DMS79 (cell line): ENCODE measurements at regions not wholly inside any gene's neighbourhood (a gene's known extent, or its start where the extent isn't known, plus 50 kb on each side); places are given as distances from the start of the nearest gene placed in this dataset.

Experiments
- DNase-seq: peaks from one replicate; lab custom pipeline; 2025; lab: John Stamatoyannopoulos, UW

DNA sequence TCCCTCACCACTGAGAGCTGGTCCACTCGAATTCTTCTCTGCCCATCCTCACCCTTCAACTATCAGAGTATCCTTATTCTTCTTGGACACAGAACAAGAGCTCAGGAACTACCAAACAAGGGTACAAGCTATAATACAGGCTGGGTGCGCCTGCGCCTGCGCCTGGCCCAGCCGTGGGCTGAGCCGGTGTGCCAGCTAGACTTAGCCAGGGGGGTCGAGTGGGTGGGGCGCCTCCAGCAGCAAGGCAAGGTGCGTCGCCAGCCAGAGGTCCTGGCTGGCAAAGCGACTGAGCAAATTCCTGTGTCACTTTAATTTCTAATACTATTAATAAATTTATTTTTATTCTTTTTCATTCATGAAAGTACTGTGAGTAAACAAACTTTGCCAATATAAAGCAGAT is 1072.6 kb upstream of the PIK3C3 start:
- no peak for DNase-seq

DNA sequence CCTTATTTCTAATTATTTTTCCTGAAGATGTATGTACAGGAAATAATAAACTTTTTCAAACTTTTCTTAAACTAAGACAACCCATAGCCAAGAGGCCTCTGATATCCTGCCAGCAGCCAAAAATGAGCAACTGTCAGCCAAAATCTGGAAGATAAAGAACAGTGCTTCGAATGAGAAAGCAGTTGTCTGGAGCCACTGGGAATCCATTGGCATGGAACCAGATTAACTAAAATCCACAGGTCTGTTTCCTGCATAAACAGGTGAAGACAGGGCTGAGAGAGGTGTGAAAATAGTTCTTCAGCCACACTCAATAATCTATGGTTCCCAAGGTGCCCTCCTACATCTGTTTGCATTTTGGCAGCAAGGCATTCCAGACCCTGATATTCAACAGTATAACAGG is 1076.7 kb upstream of the PIK3C3 start:
- no peak for DNase-seq

DNA sequence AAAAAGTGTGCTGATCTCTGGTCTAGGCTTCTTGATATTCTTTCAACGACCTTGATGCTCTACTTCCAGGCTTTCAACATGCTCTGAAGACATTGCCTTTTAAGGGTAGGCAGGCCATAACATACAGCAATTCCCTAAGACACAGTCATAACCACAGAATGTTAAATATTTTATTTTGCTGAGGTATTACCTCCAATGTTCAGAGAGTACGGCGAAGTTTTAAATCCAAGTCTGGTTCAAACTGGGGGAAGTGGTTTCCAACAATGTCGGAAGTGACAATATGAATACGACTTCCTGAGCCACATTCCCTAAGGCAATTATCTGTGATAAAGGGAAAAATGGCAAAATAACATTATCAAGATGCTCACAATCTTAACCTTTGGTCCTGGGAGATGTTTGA is 1077.9 kb upstream of the PIK3C3 start:
- no peak for DNase-seq

DNA sequence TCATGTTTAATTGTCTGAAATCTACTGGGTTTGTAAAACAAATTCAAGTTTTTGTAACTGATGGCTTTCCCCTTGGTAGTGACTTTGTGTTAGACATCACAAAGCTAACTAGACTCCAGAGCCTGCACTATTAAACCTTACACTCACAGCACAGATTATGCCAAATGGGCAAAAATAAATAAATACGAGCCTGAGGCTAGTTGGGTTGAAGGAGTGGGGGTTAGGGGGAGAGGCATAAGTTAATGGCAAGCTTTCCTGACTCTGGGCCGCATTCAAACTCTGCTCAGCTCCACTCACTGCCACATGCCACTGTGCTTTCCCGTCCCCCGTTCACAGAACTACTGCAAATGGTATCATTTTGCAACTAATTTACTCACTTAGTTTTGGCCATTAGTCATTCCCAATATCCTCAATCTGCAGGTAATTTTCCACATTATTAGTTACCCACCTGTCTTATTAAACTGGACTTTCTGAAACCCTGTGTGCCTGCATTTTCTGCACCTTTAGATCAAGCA is 1079.9 kb upstream of the PIK3C3 start:
- DNase-seq = no peak

DNA sequence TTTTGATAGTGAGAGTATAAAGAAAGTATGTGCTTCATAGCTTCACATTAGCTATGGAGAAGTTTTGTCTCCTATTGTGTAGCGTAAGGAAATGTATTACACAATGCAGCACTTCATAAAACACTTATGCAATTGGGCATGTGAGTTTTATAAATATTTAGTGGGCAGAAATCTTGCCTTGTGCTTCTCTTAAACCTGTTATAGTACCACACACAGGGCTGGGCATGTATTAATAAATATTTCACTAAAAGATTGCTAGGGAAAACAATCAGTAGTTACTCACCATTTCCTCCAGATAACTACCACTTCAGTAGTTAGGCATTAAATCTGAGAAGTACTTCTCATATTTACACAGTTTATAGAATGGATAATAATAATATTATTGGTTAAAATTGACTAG is 1080.8 kb upstream of the PIK3C3 start:
- DNase-seq = no peak

DNA sequence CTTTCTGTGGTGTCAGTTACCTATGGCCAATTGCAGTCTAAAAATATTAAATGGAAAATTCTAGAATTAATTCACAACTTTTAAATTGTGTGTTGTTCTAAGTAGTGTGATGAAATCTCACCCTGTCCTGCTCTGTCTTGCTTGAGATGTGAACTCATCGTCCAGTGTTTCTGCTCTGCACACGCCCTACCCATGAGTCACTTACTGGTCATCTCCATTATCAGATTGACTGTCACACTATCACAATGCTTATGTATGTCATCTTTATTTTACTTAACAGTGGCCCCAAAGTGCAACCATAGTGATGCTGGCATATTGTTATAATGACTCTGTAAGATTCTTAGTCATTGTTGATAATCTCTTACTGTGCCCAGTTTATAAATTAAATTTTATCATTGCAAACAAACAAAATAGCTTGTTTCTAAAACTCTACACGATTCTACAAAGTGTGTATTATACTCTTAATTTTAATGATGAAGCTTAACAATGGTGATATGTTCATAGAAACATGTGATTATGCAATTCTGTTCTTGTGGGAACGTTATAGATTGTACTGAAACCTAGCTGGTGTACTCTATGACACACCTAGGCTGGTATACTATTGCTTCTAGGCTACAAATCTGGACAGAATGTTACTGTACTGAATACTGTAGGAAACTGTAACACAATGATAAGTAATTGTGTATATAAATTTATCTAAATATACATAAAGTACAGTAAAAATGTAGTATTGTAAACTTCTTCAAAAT is 1086.8 kb upstream of the PIK3C3 start:
- DNase-seq = no peak

DNA sequence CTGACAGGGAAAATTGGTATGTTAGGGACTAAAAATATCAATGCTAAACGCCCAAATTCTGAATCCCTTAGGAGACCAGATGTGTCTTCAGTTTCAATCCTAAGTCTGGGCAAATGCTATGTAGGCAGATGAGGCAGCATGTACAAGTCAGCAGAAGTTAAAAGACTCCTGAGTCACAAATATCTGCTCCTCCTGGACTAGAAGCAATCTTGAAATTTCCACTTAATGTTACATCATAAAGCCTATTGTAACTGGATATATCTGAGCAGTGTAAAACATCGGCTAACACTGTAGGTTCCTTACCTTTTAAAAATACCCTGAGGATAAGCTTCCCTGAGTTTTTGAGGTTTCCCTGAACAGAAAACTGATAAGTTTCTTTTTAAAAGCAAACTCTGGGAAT is 1087.6 kb upstream of the PIK3C3 start:
- DNase-seq = no peak

DNA sequence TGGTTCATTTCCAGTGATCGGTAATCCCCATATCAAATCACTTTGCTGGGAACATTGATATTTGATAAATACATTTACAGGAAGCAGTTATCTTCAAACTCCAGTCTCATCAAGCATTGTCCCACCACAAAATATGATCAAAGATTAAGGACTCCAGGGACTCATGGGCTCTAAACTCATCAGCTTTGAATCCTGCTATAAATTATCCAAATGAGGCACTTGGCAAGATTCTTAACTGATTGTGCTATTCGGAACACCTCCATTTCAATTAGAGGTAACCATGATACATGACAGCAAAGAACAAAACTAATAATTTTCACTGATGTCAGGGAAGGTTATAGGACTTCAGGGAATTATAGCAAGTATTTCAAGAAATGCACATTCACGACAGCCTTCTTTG is 1088.1 kb upstream of the PIK3C3 start:
- no peak for DNase-seq

DNA sequence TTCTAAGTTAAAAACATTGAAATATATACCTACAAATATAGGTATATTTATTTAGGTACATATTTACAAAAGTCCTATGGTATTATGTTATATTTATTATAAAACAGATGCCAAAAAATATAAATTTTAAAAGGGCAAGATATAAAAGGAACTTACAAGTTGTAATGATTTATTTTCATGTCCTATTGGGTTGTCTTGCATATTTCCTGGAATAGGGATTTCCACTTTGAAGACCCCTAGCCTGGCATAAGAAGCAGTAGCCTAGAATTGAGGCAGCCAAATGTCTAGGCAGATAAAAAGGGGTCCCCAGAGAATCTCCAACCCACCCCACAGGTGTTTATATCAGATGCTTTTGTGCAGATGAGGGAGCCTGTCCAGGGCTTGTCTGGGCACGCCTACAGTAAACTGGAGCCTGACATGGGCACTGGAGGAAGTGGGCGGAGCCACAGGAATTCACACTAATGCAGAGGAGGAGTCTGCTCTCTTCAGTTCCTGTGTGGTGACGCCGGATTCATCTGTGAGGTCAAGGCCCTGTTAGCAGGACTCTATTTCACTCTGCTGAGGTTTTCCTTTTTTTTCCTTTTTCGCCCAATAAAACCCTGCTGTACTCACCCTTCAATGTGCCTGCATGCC is 1088.9 kb upstream of the PIK3C3 start:
- DNase-seq = no peak

DNA sequence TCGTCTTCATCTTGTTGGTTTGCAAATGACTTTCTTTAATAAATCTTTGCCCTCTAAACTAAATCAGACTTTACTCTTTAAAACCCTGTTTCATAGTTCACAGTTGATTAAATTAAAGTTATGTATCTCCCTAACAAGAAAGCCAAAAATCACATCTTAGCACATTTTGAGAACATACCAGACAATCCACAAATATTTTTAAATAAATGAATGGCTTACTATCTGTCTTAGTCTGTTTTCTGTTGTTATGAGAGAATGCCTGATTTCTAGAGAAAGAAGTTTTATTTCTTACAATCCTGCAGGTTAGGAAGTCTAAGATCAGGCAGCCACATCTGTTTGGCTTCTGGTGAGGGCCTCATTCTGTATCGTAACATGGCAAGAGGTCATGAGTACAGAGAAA is 1090.2 kb upstream of the PIK3C3 start:
- no peak for DNase-seq

DNA sequence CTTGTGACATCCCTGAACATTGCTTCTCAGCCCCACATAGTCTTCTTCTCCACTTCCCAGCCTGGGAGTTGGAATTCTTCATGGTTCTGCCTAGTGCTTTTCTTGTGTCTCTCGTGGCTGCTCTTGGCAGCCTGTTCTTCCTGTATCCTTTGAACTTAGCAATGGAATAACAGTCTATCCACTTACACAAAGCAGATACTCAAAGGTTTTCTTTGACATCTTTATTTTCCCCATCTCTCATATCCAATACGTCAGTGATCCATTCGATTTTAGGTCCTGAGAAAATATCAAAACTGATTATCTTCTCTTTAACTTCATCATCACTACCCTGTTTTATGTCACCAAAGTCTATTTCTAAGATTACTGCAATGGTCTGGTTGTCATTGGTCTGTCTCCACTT is 1091.2 kb upstream of the PIK3C3 start:
- DNase-seq = no peak

DNA sequence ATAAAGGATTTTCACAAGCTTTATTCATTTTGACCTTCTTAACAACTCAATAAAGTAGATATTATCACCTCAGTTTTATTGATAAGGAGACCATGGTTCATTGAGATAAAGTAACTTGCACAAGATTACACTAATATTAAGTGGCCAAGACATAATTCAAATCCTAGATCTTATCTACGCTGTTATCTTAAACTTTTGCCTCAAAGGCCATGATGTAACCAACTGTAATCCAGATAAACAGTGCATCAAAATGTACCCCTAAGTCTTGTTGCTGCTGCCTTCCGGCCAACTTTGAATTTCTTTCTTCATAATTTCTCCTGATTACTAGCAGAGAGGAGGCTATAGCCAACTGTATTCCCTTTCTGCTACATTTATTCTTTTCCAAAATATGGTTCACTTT is 1094.8 kb upstream of the PIK3C3 start:
- no peak for DNase-seq

DNA sequence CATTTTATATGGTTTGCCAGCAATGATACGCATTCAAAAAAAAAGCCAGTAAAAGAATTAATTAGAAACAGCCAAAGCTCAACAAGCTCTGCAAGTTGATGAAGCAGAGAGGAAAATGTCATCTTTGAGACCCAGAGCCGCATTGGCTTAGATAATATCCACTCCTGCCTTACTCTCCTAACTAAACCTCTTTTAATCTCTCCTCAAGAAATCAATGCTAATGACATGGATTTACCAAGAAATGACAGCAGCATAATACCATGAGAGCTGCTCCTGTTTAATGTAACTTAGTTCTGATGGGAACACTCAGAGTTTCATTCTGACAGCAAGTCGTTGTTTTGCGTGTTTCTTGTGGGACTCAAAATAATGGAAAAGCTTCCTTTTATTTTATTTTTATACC is 1099.4 kb upstream of the PIK3C3 start:
- no peak for DNase-seq

DNA sequence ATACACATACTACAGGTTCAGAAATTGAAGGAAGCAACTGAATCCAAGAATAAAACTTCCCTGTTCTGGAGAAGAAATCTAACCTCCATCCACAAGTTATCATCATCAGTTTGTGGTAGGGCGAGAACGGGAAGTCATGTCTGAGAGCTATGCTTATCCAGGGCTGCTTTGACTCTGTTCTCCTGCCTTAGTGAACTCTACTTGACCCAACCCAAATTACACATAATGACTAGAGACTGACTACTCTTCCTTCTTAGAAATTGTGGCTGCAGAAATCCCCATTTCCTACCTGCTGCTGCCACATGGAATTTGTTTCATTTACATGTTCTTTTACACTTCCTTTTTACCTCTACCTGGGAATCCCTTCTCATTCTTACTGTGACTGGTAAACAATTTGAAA is 1102.6 kb upstream of the PIK3C3 start:
- DNase-seq = no peak

DNA sequence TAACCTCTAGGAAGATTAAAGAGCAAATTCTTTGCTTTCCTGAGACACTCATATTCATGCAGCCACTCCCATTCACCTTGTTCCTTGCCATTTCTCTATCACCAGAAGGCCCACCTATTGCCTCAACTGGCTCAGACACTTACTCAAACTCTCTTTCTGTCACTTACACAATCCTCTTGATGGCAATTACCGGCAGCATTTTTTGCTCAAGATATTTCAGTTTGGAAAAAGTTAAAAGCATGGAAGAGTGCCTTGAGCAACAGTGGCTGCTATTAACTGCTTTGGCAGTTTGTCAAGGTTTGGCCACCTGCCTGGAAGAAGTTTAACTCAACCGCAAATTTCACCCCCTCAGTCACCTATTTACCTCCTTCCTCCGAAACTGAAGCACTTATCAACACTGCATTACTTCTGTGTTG is 1104.0 kb upstream of the PIK3C3 start:
- DNase-seq = peak; percentile 98

DNA sequence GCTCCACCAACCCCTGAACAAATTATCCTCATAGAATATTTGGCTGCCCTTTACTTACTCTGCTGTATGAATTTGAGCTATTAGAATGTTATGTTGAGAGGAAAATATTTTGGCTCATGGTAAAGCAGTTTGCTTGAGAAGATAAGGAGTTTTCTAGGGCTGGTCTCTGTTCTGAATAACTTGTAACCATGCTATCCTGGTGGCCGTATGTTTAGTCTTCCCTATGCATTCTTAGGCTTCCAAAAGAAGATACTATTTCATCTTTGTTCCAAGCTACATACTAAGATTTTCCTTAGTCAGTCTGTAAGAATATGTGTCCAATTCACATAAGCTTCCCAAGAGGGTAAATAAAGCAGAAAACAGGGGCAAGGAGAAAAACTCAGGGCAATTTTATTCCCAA is 1105.1 kb upstream of the PIK3C3 start:
- DNase-seq = no peak

DNA sequence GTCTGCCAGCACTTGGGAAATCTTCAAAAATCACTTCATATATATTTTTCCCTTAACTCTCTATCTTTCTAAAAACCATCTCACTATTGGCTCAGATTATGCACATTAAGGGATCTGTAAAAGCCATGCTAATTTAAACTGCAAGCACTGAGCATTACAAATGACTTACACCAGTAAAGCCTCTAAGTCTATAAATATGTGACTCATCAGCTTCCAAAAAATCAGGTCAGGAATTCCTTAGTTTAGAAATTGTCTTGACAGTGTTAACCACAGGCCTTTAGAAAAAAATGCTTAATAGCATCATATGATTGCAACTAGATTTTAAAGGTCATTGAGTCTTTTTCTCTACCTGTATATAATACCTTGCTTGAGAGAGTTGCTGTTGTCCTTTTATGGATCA is 1113.6 kb upstream of the PIK3C3 start:
- DNase-seq = no peak

DNA sequence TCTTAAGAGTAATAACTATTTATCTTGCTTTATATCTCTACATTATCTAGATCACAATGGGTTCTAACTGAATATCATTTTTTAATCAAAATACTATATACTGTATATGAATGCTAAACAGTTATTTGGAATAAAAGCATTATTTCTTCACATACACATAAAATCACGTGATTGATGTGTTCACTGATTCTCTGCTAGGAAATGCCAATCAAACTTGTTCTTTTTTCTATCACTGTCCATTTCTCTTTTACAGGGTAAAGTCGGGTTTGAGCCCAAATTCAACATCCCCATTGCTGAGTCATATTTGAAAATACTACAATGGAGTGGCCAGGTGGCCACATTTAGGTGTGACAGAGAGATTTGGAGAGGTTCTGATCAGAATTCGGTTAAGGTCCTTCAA is 1114.0 kb upstream of the PIK3C3 start:
- DNase-seq = no peak

DNA sequence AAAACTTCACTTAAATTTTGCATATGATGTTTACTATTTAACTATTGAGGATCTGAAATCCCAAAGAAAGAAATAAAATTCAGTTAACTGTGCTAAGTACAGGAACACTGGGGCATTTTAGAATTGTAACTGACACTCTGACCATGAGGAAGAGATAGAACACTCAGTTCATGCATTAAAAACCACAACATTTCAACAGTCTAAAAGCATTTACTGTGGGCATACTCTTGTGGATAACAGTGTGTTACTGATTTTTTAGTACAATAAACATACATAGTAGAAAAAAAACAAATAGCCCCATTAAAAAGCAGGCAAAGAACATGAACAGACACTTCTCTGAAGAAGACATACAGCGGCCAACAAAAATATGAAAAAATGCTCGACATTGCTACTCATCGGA is 1122.7 kb upstream of the PIK3C3 start:
- no peak for DNase-seq

DNA sequence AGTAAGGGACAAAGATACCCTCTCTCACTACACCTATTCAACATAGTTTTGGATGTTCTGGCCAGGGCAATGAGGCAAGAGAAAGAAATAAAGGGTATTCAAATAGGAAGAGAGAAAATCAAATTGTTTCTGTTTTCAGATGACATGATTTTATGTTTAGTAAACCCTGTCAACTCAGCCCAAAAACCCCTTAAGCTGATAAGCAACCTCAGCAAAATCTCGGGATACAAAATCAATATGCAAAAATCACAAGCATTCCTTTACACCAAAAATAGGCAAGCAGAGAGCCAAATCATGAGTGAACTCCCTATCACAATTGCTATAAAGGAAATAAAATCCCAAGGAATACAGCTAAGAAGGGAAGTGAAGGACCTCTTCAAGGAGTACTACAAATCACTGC is 1130.7 kb upstream of the PIK3C3 start:
- no peak for DNase-seq

DNA sequence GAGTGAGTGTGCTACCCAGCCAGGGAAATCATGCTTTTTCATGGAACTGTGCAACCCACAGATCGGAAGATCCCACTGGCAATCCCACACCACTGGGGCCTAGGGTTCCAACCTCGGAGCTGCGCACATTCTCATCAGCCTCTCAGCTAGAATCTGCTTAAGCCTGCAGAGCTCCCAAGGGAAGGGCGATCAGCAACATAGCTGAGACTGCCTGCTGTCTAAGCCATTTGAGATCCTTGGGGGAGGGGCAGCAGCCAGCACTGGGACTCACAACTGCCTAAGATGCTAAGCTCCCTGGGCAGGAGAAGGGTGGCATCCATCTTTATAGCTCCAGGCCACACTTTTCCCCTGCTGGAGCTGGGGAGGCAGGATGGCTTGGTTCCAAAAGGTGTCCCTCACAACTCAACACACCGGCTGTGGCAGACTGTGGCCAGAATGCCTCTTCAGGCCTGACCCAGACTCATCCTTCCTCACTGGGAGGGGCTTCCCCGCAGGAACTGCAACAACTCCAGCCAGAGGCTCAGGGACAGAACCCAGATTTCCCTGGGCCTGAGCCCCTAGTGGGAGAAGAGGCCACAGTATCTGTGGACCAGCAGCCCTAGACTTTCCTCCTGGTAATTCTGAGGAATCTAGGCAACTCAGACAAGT is 1133.3 kb upstream of the PIK3C3 start:
- no peak for DNase-seq

DNA sequence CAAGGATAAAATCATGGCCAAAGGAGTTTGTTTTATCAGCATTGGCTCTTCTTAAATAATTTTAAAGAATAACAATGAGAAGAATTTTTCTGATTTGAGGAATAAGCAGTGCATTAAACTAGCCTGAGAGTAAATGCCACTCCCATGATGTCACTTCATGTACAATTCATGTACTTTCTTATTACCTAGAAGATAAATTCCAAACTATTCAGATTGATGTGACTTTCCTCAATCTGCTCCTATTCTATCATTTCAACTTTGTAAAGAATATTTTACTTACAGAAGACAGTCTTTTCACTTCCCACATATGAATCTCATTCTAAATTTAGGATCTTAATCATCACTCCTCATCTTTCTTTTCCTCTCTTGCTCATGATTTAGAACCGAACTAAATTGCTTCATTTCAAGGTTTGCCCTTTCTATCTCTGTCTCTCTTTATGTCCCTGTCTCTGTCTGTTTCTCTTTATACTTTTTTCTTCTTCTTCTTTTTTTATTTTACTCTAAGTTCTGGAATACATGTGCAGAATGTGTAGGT is 1142.0 kb upstream of the PIK3C3 start:
- DNase-seq = no peak

DNA sequence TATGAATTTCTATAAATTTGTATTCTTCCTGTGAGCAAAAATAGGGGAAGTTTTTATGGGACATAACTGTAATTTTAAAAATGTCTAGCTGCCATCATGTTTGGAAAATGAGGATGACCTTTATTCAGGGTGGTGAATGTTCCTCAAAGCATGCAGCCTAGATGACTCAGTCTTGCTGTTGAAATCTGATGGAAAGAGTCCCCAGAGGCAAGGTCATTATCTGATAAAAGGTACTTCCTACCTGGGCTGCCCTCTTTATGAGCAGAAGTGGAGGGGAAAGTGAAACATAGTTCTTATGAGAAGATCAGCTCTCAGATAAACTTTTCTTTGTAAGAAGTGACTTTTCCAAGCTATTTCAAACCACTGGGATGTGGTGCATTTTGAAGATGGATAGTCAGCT is 1144.7 kb upstream of the PIK3C3 start:
- DNase-seq = no peak
